Testis (tissue), 2 donors: ENCODE measurements at regions not wholly inside any gene's neighbourhood (a gene's known extent, or its start where the extent isn't known, plus 50 kb on each side); places are given as distances from the start of the nearest gene placed in this dataset.
"Not testable (repeated sequence)": the region's sequence is repeated elsewhere in the genome, so short reads cannot be mapped to it uniquely, and the experiment has no call there.

Experiments used
- DNase-seq: peaks from one replicate; pipeline ENCODE4 v3.0.0-alpha.2; 2019
- H3K27ac ChIP-seq, 2 donors: fragments of 200-600 bp; sonication (generic); one replicate each; pipeline ENCODE4 v1.5.1; 2019
- H3K27me3 ChIP-seq: fragments of 200-600 bp; sonication (generic); one replicate; pipeline ENCODE4 v1.5.1; 2019
- H3K36me3 ChIP-seq: fragments of 200-600 bp; sonication (generic); one replicate; pipeline ENCODE4 v1.5.1; 2017; ENCODE audit warnings: low read depth; ENCODE audit errors: missing control alignments
- H3K4me1 ChIP-seq: fragments of 200-600 bp; sonication (generic); one replicate; pipeline ENCODE4 v1.5.1; 2019
- H3K4me3 ChIP-seq, 2 donors: fragments of 200-600 bp; sonication (generic); one replicate each; pipeline ENCODE4 v1.5.1; 2017 to 2019
- H3K9me3 ChIP-seq: fragments of 200-600 bp; sonication (generic); one replicate; pipeline ENCODE4 v1.5.1; 2017
- POLR2A ChIP-seq: fragments of 450-650 bp; IDR thresholded peaks from one replicate; pipeline ENCODE4 v1.6.1; 2017; ENCODE audit warnings: antibody characterized with exemption, mild to moderate bottlenecking, moderate library complexity
- WGBS, 2 donors: methylation state at CpG; one replicate each; pipeline ENCODE4 v1.1.5; 2018; 5-methylcytosine and 5-hydroxymethylcytosine counted together
- intact Hi-C: fragments of 100-400 bp; cut with DNase I; formaldehyde crosslinking; loops from one replicate; pipeline ENCODE4 v1.15.1; 2023; ENCODE audit warnings: low total_unique reads
- TF ChIP-seq, protein P1 (sequence below), 3 experiments: fragments of 450-650 bp in 2 of 3; fragments of 200-600 bp in 1 of 3; sonication (generic) in 1 of 3; IDR thresholded peaks; one replicate each; pipeline ENCODE4 v1.5.1; 2016 to 2019; ENCODE audit warnings: antibody characterized with exemption in 3 of 3, mild to moderate bottlenecking in 2 of 3, moderate library complexity in 1 of 3

DNA sequence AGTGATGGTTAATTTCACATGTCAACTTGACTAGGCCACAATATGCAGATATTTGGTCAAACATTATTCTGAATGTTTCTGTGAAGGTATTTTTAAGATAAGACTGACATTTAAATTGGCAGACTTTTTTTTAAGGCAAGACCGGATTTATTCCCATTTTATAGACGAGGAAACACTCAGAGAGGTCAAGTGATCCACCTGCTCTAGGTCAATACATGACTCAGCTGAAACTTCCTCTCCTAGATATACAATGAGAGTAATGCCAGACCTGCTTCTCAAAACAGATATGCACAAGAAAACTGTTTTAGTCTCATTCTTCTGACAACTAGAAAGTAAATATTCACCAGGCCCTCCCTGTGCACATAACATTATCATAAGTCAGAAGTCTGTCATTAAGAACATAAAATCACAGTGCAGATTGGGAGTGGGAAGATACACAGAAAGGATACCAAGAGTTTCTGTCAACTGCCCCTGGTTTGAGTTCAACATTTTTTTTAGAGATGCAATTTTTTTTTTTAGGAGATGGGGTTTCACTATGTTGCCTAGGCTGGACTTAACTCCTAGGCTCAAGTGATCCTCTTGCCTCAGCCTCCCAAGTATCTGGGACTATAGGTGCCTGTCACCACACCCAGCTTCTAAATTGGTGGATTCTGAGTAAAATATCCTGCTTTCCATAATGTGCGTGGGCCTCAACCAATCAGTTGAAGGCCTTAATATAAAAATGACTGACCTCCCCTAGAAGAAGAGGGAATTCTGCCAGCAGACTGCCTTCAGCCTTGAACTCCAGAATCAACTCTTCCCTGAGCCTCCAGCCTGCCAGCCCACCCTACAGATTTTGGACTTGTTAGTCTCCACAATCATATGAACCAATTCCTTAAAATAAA, 121.4 kb downstream of the ZFAND4 start:
- no peak for DNase-seq
- H3K4me1 ChIP-seq: no peaks in the 10 kb centered on the region
- intact Hi-C loops: no loop called here
- H3K9me3 ChIP-seq: no peaks in the 10 kb centered on the region
- 78 to 86% methylated on average over 3 of the region's 3 CpGs for WGBS, 2 donors
- H3K4me3 ChIP-seq: no peak overlapping the region
- no peaks in the 10 kb centered on the region for H3K36me3 ChIP-seq
- H3K27me3 ChIP-seq: no peaks in the 10 kb centered on the region
- H3K27ac ChIP-seq: no peak overlapping the region
- TF ChIP-seq POLR2A: no peak
- TF ChIP-seq, protein P1, sequence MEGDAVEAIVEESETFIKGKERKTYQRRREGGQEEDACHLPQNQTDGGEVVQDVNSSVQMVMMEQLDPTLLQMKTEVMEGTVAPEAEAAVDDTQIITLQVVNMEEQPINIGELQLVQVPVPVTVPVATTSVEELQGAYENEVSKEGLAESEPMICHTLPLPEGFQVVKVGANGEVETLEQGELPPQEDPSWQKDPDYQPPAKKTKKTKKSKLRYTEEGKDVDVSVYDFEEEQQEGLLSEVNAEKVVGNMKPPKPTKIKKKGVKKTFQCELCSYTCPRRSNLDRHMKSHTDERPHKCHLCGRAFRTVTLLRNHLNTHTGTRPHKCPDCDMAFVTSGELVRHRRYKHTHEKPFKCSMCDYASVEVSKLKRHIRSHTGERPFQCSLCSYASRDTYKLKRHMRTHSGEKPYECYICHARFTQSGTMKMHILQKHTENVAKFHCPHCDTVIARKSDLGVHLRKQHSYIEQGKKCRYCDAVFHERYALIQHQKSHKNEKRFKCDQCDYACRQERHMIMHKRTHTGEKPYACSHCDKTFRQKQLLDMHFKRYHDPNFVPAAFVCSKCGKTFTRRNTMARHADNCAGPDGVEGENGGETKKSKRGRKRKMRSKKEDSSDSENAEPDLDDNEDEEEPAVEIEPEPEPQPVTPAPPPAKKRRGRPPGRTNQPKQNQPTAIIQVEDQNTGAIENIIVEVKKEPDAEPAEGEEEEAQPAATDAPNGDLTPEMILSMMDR (IDR thresholded peaks at IDR 0.05): no peak

- WGBS, 2 donors: 73 to 96% methylated on average over 5 of the region's 5 CpGs
- no peak for DNase-seq
- H3K27ac ChIP-seq: no peak overlapping the region
- no peaks in the 10 kb centered on the region for H3K4me1 ChIP-seq
- H3K36me3 ChIP-seq: no peaks in the 10 kb centered on the region
- intact Hi-C loops: no loop called here
- no peak overlapping the region for H3K4me3 ChIP-seq
- H3K27me3 ChIP-seq: no peaks in the 10 kb centered on the region
- TF ChIP-seq, protein P1 (IDR thresholded peaks at IDR 0.05): no peak
- no peak for TF ChIP-seq POLR2A
- H3K9me3 ChIP-seq: no peaks in the 10 kb centered on the region
These were observed 124.5 kb downstream of the ZFAND4 start for GRCh38 chr10:45548068-45548467.

DNA sequence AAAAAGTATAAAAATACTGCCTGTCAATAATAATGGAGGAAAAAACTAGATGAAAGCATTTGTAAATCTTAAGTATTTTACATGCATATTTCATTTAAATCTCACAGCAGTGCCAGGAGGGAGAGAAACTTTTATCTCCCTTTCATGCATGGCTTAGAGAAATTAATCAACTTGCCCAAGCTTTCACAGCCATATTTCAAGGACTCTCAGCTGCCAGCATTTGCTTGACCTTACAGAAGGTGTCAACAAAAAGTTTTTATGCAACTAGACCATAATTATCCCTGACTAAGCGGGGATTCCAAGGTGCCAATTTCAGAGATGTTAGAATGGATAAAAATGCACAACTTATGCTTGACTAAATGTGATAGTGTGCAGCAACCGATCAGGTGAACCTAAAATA, 125.4 kb downstream of the ZFAND4 start:
- 71 to 72% methylated on average over 2 of the region's 2 CpGs for WGBS, 2 donors
- no peak for DNase-seq
- Histone ChIP-seq H3K4me1 (no peaks in the 10 kb centered on the region), H3K27ac (no peak overlapping the region), H3K9me3 (no peaks in the 10 kb centered on the region), H3K4me3 (no peak overlapping the region), H3K27me3 (no peaks in the 10 kb centered on the region), H3K36me3 (no peaks in the 10 kb centered on the region)
- intact Hi-C loops: no loop called here
- TF ChIP-seq, protein P1 (IDR thresholded peaks at IDR 0.05): no peak
- TF ChIP-seq POLR2A: no peak

- Histone ChIP-seq H3K4me3 (no peak overlapping the region), H3K27ac (no peak overlapping the region), H3K36me3 (no peaks in the 10 kb centered on the region), H3K27me3 (no peaks in the 10 kb centered on the region), H3K4me1 (no peaks in the 10 kb centered on the region), H3K9me3 (no peaks in the 10 kb centered on the region)
- DNase-seq: no peak
- TF ChIP-seq, protein P1 (IDR thresholded peaks at IDR 0.05): no peak
- no peak for TF ChIP-seq POLR2A
- WGBS, 2 donors: 75 to 94% methylated on average over 1 of the region's 1 CpG
- intact Hi-C loops: no loop called here
These were observed 127.4 kb downstream of the ZFAND4 start for GRCh38 chr10:45545150-45545549.

- WGBS, 2 donors: 58 to 67% methylated on average over 1 of the region's 1 CpG
- no peak for DNase-seq
- no peak for TF ChIP-seq POLR2A
- TF ChIP-seq, protein P1 (IDR thresholded peaks at IDR 0.05): no peak
- no peaks in the 10 kb centered on the region for H3K36me3 ChIP-seq
- no peaks in the 10 kb centered on the region for H3K9me3 ChIP-seq
- intact Hi-C loops: no loop called here
- H3K4me1 ChIP-seq: no peaks in the 10 kb centered on the region
- H3K27me3 ChIP-seq: no peaks in the 10 kb centered on the region
- H3K27ac ChIP-seq: no peak overlapping the region
- no peak overlapping the region for H3K4me3 ChIP-seq
These were observed 128.4 kb downstream of the ZFAND4 start for GRCh38 chr10:45544191-45544590.

- DNase-seq, H3K27ac ChIP-seq, H3K4me1 ChIP-seq, H3K36me3 ChIP-seq, H3K4me3 ChIP-seq, H3K27me3 ChIP-seq, H3K9me3 ChIP-seq, intact Hi-C loops: not testable (repeated sequence)
- WGBS, 2 donors: 97 to 98% methylated on average over 5 of the region's 5 CpGs
These were observed 131.5 kb downstream of the ZFAND4 start for GRCh38 chr10:45541032-45541431.

DNA sequence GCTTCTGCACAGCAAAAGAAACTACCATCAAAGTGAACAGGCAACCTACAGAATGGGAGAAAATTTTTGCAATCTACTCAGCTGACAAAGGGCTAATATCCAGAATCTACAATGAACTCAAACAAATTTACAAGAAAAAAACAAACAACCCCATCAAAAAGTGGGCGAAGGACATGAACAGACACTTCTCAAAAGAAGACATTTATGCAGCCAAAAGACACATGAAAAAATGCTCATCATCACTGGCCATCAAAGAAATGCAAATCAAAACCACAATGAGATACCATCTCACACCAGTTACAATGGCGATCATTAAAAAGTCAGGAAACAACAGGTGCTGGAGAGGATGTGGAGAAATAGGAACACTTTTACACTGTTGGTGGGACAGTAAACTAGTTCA, 132.0 kb downstream of the ZFAND4 start:
- intact Hi-C loops, H3K27me3 ChIP-seq, DNase-seq, H3K27ac ChIP-seq, H3K36me3 ChIP-seq, H3K4me3 ChIP-seq, H3K4me1 ChIP-seq, H3K9me3 ChIP-seq: not testable (repeated sequence)
- WGBS, 2 donors: 93 to 95% methylated on average over 2 of the region's 2 CpGs
